T follicular helper cell (primary cell): ENCODE measurements at regions not wholly inside any gene's neighbourhood (a gene's known extent, or its start where the extent isn't known, plus 50 kb on each side); places are given as distances from the start of the nearest gene placed in this dataset.

Source experiments
- DNase-seq: peaks from one replicate; pipeline ENCODE4 v3.0.0-alpha.2; 2020; ENCODE audit warnings: low read depth

DNA sequence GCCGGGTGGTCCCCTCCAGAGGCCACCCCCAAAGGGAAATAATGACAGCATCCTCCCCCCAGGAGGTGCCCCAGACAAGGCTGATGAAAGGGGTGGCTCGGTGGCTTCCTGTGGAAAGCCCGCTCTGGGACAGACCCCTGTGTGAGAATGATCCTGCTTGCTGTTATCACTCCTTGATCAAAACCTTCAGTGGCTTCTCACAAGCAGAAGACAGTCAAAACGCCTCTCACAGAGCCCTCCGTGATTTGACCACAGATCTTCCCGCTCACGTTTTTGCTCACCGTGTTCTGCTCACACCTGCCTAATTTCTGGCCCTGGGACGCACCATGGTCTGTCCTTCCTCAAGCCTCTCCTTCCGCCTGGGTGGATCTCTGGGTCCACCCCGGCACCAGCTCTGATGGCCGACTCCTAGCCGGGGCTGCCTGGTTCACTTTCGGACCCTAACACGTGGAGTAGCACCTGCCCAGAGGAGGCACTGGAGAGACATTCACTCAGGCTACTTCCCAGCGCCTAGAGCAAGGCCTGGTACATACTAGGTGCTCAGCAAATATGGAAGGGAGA lies 210.4 kb downstream of the ANKRD60 start:
- DNase-seq, result no peak

DNA sequence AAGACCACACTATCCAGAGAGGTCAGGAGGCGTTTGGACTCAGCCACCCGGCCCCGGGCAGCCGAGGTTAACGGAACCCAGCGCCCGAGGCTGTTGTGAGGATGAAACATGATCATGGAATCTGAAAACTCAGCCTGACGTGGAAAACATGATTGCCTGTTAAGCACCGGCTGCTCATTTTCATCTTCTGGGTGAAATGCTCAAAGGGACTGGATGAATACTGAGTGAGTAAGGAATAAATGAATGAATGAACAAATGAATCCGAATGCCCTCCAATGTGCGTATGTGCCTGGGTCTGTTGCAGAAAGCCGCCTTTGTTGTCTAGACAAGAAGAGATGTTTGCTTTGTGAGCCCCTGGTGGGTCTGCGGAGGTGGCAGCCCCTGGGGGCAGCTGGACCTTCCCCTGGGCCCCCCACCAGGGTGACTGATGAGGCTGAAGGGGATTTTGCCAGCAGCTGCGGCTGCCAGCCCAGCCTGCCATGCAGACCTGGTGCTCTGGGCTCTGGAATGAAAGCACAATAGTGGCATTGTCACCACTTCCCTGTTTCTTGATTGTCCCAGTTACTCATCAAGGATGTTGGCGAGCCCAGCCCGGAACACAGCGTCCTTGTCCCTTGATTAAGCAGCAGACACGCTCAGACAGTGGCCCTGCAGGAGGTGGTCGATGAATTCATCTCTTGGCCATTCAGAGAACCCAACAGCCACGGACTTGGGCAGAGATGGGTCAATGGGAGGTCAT lies 211.1 kb downstream of the ANKRD60 start:
- DNase-seq, result no peak

GRCh38 chr20:58016779-58017178 lies 211.7 kb downstream of the ANKRD60 start:
- no peak for DNase-seq

GRCh38 chr20:58014628-58015315 lies 213.7 kb downstream of the ANKRD60 start:
- no peak for DNase-seq

GRCh38 chr20:58012731-58013510 lies 215.5 kb downstream of the ANKRD60 start:
- DNase-seq, result no peak

- DNase-seq, result no peak
These were observed 216.4 kb downstream of the ANKRD60 start for GRCh38 chr20:58011947-58012610.

- DNase-seq, result no peak
These were observed 217.1 kb downstream of the ANKRD60 start for GRCh38 chr20:58011106-58011946.

- DNase-seq, result no peak
These were observed 217.8 kb downstream of the ANKRD60 start for GRCh38 chr20:58010666-58011065.

GRCh38 chr20:58010186-58010585 lies 218.3 kb downstream of the ANKRD60 start:
- DNase-seq, result no peak

GRCh38 chr20:58008866-58009265 lies 219.6 kb downstream of the ANKRD60 start:
- no peak for DNase-seq

GRCh38 chr20:58008413-58008812 lies 220.0 kb downstream of the ANKRD60 start:
- no peak for DNase-seq

DNA sequence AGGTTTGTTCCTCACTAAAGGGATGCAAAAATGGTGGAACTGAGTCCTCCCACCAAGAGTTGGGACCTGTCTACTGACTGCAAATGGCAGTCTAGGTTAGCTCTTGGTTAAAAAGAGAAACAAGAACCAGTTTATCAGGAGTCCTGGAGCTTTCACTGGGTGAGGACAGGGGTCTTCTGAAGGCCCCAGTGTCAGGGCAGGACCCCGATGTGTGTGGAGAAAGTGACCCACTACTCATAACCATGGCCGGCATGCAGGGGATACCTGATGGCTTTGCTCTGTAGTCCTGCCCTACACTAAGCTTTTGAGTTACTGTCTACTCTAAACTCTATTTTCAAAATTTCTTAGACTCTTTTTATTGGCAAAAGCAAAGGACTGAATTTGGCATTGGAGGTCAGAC lies 220.5 kb downstream of the ANKRD60 start:
- no peak for DNase-seq

- DNase-seq, result no peak
These were observed 221.8 kb downstream of the ANKRD60 start for GRCh38 chr20:58006346-58007316.

GRCh38 chr20:58005581-58006345 lies 222.7 kb downstream of the ANKRD60 start:
- no peak for DNase-seq

DNA sequence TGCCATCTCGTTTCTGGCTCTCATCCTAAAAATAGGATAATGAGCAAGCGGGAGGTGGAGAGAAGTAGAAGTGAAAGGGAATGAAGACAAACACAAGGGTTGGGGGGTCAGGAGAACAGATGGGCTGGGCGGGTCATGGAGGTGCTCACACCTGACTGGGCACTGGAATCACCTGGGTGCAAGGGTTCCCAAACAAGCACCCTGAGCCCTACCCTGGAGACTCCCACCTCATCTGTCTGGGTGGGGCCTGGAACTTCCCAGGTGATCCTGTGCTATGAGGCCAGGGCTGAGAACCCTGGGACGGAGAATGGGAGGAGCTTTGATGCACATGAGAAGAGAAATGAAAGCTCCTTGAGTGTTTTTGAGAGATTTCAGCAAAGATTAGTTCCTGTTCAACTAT lies 223.6 kb downstream of the ANKRD60 start:
- DNase-seq, result no peak

DNA sequence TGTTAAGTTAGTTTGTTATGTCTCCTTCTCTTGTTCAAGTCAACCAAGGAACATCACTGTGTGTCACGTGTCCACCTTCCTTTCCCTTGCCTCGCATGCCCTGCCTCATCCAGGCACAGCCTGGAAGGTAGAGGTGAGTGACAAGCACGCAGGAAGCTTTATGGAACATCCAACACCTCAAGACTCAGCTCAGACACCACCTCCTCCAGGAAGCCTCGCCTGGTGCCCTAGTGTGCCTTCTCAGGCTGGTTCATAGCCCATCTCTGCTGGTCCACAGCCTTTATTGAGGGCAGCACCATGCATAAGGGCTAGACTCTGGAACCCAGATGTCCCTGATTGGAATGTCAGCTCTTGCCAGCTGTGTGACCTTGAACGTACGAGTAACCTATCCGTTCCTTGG lies 224.3 kb downstream of the ANKRD60 start:
- DNase-seq, result no peak

DNA sequence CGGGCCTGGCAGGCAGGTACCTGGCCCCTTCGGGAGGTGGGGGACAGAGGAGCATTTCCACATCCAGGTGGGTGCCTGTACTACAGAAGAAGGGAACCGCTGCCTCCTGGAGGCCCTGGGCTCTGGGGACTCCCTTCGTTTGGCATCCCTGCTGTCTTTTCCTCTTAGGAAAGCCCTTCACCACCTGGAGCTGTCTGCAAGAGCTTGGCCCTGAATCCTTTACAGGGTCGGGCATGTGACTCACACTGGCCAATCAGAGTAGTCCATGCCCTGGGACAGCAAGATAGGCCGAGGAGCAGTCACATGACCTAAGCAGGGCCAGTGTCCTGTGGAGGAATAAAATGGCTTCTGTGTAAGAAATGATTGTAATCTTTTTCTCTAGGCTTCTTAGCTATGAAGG lies 224.9 kb downstream of the ANKRD60 start:
- no peak for DNase-seq

DNA sequence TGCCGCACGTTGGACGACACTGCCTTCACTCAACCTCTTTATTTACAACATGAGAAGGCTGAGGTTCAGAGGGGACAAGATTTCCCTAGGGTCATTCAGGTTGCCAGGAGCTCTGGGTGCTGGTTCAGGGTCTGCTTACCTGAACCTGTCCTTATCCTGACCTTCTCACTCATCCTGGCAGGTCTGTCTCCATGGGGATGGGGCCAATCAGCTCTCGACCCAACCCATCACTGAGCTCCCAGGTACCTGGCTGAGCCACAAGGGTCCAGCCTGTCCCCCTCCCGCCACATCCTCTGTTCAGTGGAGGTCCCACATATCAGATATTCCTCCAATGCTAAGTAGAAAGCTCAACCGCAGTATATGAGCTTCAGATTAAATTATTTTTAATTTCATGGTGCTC lies 225.6 kb downstream of the ANKRD60 start:
- no peak for DNase-seq

DNA sequence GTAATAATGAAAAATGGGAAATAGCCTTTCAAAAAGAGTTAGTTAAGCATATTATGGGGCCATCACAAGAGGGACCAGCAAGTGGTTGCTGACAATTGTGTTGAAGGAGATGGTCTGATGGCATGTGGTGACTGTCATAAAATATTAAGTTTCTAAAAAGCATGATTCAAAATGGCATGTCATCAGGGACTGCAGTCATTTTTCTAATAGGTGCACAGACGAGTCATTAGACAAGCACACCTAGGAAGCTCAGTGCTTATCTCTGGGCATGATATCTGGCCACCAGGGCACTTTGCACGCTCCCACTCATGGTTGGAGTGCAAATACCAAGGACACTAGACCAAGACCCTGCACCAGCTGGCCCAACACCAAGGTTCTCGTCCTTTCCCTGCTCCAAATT lies 226.5 kb downstream of the ANKRD60 start:
- DNase-seq, result no peak
